ENCODE measurements at regions not wholly inside any gene's neighbourhood (a gene's known extent, or its start where the extent isn't known, plus 50 kb on each side); places are given as distances from the start of the nearest gene placed in this dataset.
"Not testable (repeated sequence)": the region's sequence is repeated elsewhere in the genome, so short reads cannot be mapped to it uniquely, and the experiment has no call there.

DNA sequence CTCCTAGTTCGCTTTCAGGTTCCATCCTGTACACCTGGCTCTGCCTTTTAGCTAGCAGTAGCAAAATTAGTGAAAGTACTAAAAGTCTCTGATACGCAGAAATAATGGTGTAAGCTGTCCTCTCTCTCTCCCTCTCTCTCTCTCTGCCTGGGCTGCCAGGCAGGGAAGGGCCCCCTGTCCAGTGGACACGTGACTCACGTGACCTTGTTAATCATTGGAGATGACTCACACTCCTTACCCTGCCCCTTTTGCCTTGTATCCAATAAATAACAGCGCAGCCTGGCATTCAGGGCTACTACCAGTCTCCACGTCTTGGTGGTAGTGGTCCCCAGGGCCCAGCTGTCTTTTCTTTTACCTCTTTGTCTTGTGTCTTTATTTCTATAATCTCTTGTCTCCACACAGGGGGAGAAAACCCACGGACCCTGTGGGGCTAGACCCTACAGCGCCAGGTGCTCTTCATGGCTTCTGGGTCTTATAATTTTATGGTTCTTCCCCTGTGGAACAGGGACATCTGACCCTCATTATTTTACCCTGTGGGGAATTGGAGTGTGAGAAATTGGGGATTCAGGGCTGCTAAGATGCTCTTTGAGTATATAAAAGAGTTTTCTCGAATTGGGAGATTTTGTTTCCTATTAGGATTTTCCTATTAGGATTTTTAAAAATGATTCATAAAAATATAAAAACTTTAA, 1348.2 kb downstream of the GATA3 start:
- TF ChIP-seq, protein P1, sequence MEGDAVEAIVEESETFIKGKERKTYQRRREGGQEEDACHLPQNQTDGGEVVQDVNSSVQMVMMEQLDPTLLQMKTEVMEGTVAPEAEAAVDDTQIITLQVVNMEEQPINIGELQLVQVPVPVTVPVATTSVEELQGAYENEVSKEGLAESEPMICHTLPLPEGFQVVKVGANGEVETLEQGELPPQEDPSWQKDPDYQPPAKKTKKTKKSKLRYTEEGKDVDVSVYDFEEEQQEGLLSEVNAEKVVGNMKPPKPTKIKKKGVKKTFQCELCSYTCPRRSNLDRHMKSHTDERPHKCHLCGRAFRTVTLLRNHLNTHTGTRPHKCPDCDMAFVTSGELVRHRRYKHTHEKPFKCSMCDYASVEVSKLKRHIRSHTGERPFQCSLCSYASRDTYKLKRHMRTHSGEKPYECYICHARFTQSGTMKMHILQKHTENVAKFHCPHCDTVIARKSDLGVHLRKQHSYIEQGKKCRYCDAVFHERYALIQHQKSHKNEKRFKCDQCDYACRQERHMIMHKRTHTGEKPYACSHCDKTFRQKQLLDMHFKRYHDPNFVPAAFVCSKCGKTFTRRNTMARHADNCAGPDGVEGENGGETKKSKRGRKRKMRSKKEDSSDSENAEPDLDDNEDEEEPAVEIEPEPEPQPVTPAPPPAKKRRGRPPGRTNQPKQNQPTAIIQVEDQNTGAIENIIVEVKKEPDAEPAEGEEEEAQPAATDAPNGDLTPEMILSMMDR (IDR thresholded peaks at IDR 0.05; ENCODE audit: insufficient read depth, low read depth, low read length) = not testable (repeated sequence)
- not testable (repeated sequence) for TF ChIP-seq EZH2 (IDR thresholded peaks at IDR 0.05; ENCODE audit: insufficient read depth, low read length)
